IMR-90 (cell line): ENCODE measurements at regions not wholly inside any gene's neighbourhood (a gene's known extent, or its start where the extent isn't known, plus 50 kb on each side); places are given as distances from the start of the nearest gene placed in this dataset.

ENCODE experiments used
- ATAC-seq: fragments of 200-7000 bp; cut with Tn5 transposase; 2 replicates; pipeline ENCODE4 v1.9.1; 2020; ENCODE audit warnings: low read depth, mild to moderate bottlenecking, moderate library complexity
- BruUV-seq: library from RNA; stranded (reverse); fragments of 400-500 nt; replicated peaks from 2 replicates; lab custom pipeline; 2021; lab: Mats Ljungman, UMichigan
- CTCF ChIA-PET: fragments of 300-600 bp; formaldehyde crosslinking; extraction: SDS; loops from one replicate; lab custom pipeline; 2021; ENCODE audit warnings: antibody characterized with exemption; lab: Yijun Ruan, JAX
- POLR2A ChIA-PET: fragments of 300-600 bp; sonication (Branson Sonifier 250); formaldehyde crosslinking; loops from one replicate; lab custom pipeline; 2022; ENCODE audit warnings: antibody characterized with exemption; ENCODE audit not compliant: unreplicated experiment; lab: Charles Lee
- DNase-seq: peaks from one replicate; pipeline ENCODE4 v3.0.0; 2013
- H2AFZ ChIP-seq: replicated peaks from 2 replicates; pipeline ENCODE3; 2013; ENCODE audit warnings: low read length, mild to moderate bottlenecking; ENCODE audit not compliant: poor library complexity
- H2AK5ac ChIP-seq: 2 replicates; pipeline ENCODE4 v1.6.1; 2013; ENCODE audit warnings: low read depth, low read length, inconsistent platforms
- H2AK9ac ChIP-seq: replicated peaks from 2 replicates; pipeline ENCODE3; 2013; ENCODE audit warnings: mild to moderate bottlenecking, low read depth, low read length, moderate library complexity; ENCODE audit not compliant: poor library complexity
- H2BK120ac ChIP-seq: 2 replicates; pipeline ENCODE4 v1.6.1; 2013; ENCODE audit warnings: low read depth, low read length, inconsistent platforms
- H2BK15ac ChIP-seq: 3 replicates; pipeline ENCODE4 v1.6.1; 2013; ENCODE audit warnings: low read depth, low read length, inconsistent platforms
- H2BK20ac ChIP-seq: 2 replicates; pipeline ENCODE4 v1.6.1; 2013; ENCODE audit warnings: low read depth, mild to moderate bottlenecking, inconsistent platforms, low read length, moderate library complexity
- H2BK5ac ChIP-seq: 2 replicates; pipeline ENCODE4 v1.6.1; 2013; ENCODE audit warnings: mild to moderate bottlenecking, low read depth, low read length, inconsistent platforms; ENCODE audit not compliant: poor library complexity, severe bottlenecking
- H3K14ac ChIP-seq: replicated peaks from 2 replicates; pipeline ENCODE4 v1.6.1; 2013; ENCODE audit warnings: low read depth, low read length, inconsistent platforms
- H3K18ac ChIP-seq: 2 replicates; pipeline ENCODE4 v1.6.1; 2013; ENCODE audit warnings: low read depth, low read length, control low read depth
- H3K23ac ChIP-seq: 2 replicates; pipeline ENCODE4 v1.6.1; 2013; ENCODE audit warnings: low read depth, low read length, inconsistent platforms
- H3K27ac ChIP-seq: 2 replicates; pipeline ENCODE4 v1.5.1; 2013; ENCODE audit warnings: mild to moderate bottlenecking, control low read depth, low read length; ENCODE audit not compliant: insufficient read depth
- H3K27me3 ChIP-seq: 2 replicates; pipeline ENCODE4 v1.6.1; 2013; ENCODE audit warnings: low read length; ENCODE audit not compliant: control insufficient read depth, insufficient read depth
- H3K36me3 ChIP-seq: 2 replicates; pipeline ENCODE4 v1.6.1; 2013; ENCODE audit warnings: low read length, mixed read lengths; ENCODE audit not compliant: control insufficient read depth, insufficient read depth
- H3K4ac ChIP-seq: 2 replicates; pipeline ENCODE4 v1.6.1; 2013; ENCODE audit warnings: low read depth, low read length, inconsistent platforms
- H3K4me1 ChIP-seq: 2 replicates; pipeline ENCODE4 v1.6.1; 2013; ENCODE audit warnings: low read length, mixed read lengths; ENCODE audit not compliant: control insufficient read depth, insufficient read depth
- H3K4me2 ChIP-seq: 2 replicates; pipeline ENCODE4 v1.6.1; 2013; ENCODE audit warnings: low read depth, mild to moderate bottlenecking, control low read depth, low read length, moderate library complexity
- H3K4me3 ChIP-seq: 2 replicates; pipeline ENCODE4 v1.5.1; 2013; ENCODE audit warnings: low read depth, mild to moderate bottlenecking, control low read depth, low read length, moderate library complexity; ENCODE audit not compliant: insufficient read depth
- H3K56ac ChIP-seq: 2 replicates; pipeline ENCODE4 v1.6.1; 2013; ENCODE audit warnings: low read length, inconsistent platforms; ENCODE audit not compliant: insufficient read depth; ENCODE audit errors: extremely low read depth
- H3K79me1 ChIP-seq, 2 experiments: 2 replicates each; pipeline ENCODE4 v1.6.1; 2013; ENCODE audit warnings: low read length in 2 of 2, inconsistent platforms in 1 of 2, low read depth in 1 of 2
- H3K9ac ChIP-seq: 2 replicates; pipeline ENCODE4 v1.6.1; 2013; ENCODE audit warnings: low read depth, low read length, control low read depth
- H3K9me1 ChIP-seq: 2 replicates; pipeline ENCODE4 v1.6.1; 2013; ENCODE audit warnings: low read length, inconsistent platforms; ENCODE audit not compliant: insufficient read depth
- H3K9me3 ChIP-seq: 2 replicates; pipeline ENCODE4 v1.6.1; 2013; ENCODE audit warnings: low read length; ENCODE audit not compliant: control insufficient read depth, insufficient read depth
- H4K20me1 ChIP-seq: 2 replicates; pipeline ENCODE4 v1.6.1; 2013; ENCODE audit warnings: low read length, inconsistent platforms; ENCODE audit not compliant: insufficient read depth
- H4K5ac ChIP-seq: 2 replicates; pipeline ENCODE4 v1.6.1; 2013; ENCODE audit warnings: mild to moderate bottlenecking, low read depth, low read length, control low read depth
- H4K8ac ChIP-seq, 2 experiments: 2 replicates each; pipeline ENCODE4 v1.6.1; 2013; ENCODE audit warnings: low read depth in 2 of 2, low read length in 2 of 2, control low read depth in 1 of 2, inconsistent platforms in 1 of 2
- H4K91ac ChIP-seq: 2 replicates; pipeline ENCODE4 v1.6.1; 2013; ENCODE audit warnings: low read depth, low read length, inconsistent platforms; ENCODE audit not compliant: insufficient read depth
- BHLHE40 ChIP-seq: fragments of 150-350 bp; IDR thresholded peaks from 2 replicates; pipeline ENCODE4 v1.6.1; 2016; ENCODE audit warnings: mild to moderate bottlenecking, low read depth, low read length
- CEBPB ChIP-seq: IDR thresholded peaks from 2 replicates; pipeline ENCODE4 v1.6.1; 2012; ENCODE audit warnings: low read depth, low read length, improper control_type of control experiment
- CHD1 ChIP-seq: IDR thresholded peaks from 2 replicates; pipeline ENCODE4 v1.6.1; 2012; ENCODE audit warnings: low read depth, low read length, improper control_type of control experiment
- CTCF ChIP-seq: conservative IDR thresholded peaks from 2 replicates; pipeline ENCODE4 v1.5.1; 2012; ENCODE audit warnings: mild to moderate bottlenecking, low read depth, low read length, improper control_type of control experiment
- ELK1 ChIP-seq: fragments of 150-350 bp; IDR thresholded peaks from 2 replicates; pipeline ENCODE4 v1.6.1; 2016; ENCODE audit warnings: low read depth, mild to moderate bottlenecking, low read length, moderate library complexity, borderline replicate concordance
- MAFK ChIP-seq: IDR thresholded peaks from 2 replicates; pipeline ENCODE4 v1.6.1; 2012; ENCODE audit warnings: low read depth, low read length, improper control_type of control experiment
- MAZ ChIP-seq: IDR thresholded peaks from 2 replicates; pipeline ENCODE4 v1.6.1; 2012; ENCODE audit warnings: low read depth, mild to moderate bottlenecking, low read length, improper control_type of control experiment, moderate library complexity, borderline replicate concordance
- MXI1 ChIP-seq: IDR thresholded peaks from 2 replicates; pipeline ENCODE4 v1.6.1; 2012; ENCODE audit warnings: low read depth, mild to moderate bottlenecking, low read length, moderate library complexity, borderline replicate concordance
- NFE2L2 ChIP-seq: fragments of 150-350 bp; IDR thresholded peaks from 2 replicates; pipeline ENCODE4 v1.6.1; 2016; ENCODE audit warnings: low read depth, mild to moderate bottlenecking, low read length
- POLR2A ChIP-seq: IDR thresholded peaks from 2 replicates; pipeline ENCODE4 v1.6.1; 2012; ENCODE audit warnings: mild to moderate bottlenecking, low read depth, low read length
- RAD21 ChIP-seq: IDR thresholded peaks from 2 replicates; pipeline ENCODE4 v1.6.1; 2012; ENCODE audit warnings: low read length, improper control_type of control experiment
- RCOR1 ChIP-seq: IDR thresholded peaks from 2 replicates; pipeline ENCODE4 v1.6.1; 2012; ENCODE audit warnings: mild to moderate bottlenecking, low read length, improper control_type of control experiment; ENCODE audit not compliant: insufficient replicate concordance
- RFX5 ChIP-seq: IDR thresholded peaks from 2 replicates; pipeline ENCODE4 v1.8.0; 2012; ENCODE audit warnings: low read depth, mild to moderate bottlenecking, low read length, moderate library complexity
- USF2 ChIP-seq: fragments of 150-350 bp; IDR thresholded peaks from 2 replicates; pipeline ENCODE4 v1.6.1; 2017; ENCODE audit warnings: mild to moderate bottlenecking, antibody characterized with exemption, low read length, low read depth
- WGBS, 2 experiments: methylation state at CpG; one replicate each; pipeline versions ENCODE4 v1.1.5 to v1.1.7; 2013; ENCODE audit warnings: missing lambda C conversion rate in 2 of 2; ENCODE audit not compliant: insufficient read length in 1 of 2; ENCODE audit errors: extremely low coverage in 2 of 2; 5-methylcytosine and 5-hydroxymethylcytosine counted together
- dilution Hi-C: fragments of 300-500 bp; cut with HindIII; formaldehyde crosslinking; loops from one replicate; pipeline ENCODE4 v1.14.3; 2018; ENCODE audit warnings: low sequenced_read_pairs; ENCODE audit not compliant: unreplicated experiment
- in situ Hi-C: fragments of 300-500 bp; cut with MboI; formaldehyde crosslinking; loops from 3 replicates; pipeline ENCODE4 v1.14.3; 2019; ENCODE audit warnings: low sequenced_read_pairs, inconsistent platforms, mixed read lengths
- intact Hi-C: fragments of 100-400 bp; cut with micrococcal nuclease; formaldehyde crosslinking; loops from 2 replicates; pipeline ENCODE4 v1.10.0; 2022

GRCh38 chr3:6680119-6680806 is 180.7 kb upstream of the GRM7 start:
- intact Hi-C loops = no loop called here
- ChIA-PET CTCF (no interaction called here), POLR2A (no interaction called here)
- no peak overlapping the region for H3K4me2 ChIP-seq
- no peak overlapping the region for H2AK5ac ChIP-seq
- H3K9me3 ChIP-seq = peaks cover 7% of the 10 kb centered on the region
- TF ChIP-seq RAD21 (no peak), POLR2A (no peak), CEBPB (no peak), CHD1 (no peak), CTCF (no peak), NFE2L2 (no peak), RFX5 (no peak), MAFK (no peak), BHLHE40 (no peak), ELK1 (no peak), RCOR1 (no peak), MXI1 (no peak), USF2 (no peak), MAZ (no peak)
- H3K4me3 ChIP-seq = no peak overlapping the region
- no peaks in the 10 kb centered on the region for H3K79me1 ChIP-seq
- H3K23ac ChIP-seq = no peak overlapping the region
- H3K18ac ChIP-seq = no peak overlapping the region
- no peak overlapping the region for H2BK15ac ChIP-seq
- dilution Hi-C loops = no loop called here
- H3K9ac ChIP-seq = no peak overlapping the region
- no peaks in the 10 kb centered on the region for H3K36me3 ChIP-seq
- no peak overlapping the region for H3K27ac ChIP-seq
- no peaks in the 10 kb centered on the region for H3K4me1 ChIP-seq
- H3K56ac ChIP-seq = no peak overlapping the region
- no peak overlapping the region for H2BK20ac ChIP-seq
- no TSS peak for BruUV-seq
- no peak overlapping the region for H4K5ac ChIP-seq
- no peak overlapping the region for H3K4ac ChIP-seq
- in situ Hi-C loops = no loop called here
- H2BK5ac ChIP-seq = no peak overlapping the region
- no peak overlapping the region for H2AFZ ChIP-seq
- no peak overlapping the region for H2BK120ac ChIP-seq
- no peak overlapping the region for H3K14ac ChIP-seq
- WGBS, 2 experiments = no CpG with 5 or more reads among the region's 3 CpGs
- DNase-seq = no peak
- H4K8ac ChIP-seq = no peak overlapping the region
- ATAC-seq = no peak
- no peaks in the 10 kb centered on the region for H4K20me1 ChIP-seq
- H3K27me3 ChIP-seq = no peaks in the 10 kb centered on the region
- no peak overlapping the region for H4K91ac ChIP-seq
- no peaks in the 10 kb centered on the region for H3K9me1 ChIP-seq
- H2AK9ac ChIP-seq = no peak overlapping the region
